Mesendoderm (in vitro differentiated cells): ENCODE measurements at regions not wholly inside any gene's neighbourhood (a gene's known extent, or its start where the extent isn't known, plus 50 kb on each side); places are given as distances from the start of the nearest gene placed in this dataset.
"Not testable (repeated sequence)": the region's sequence is repeated elsewhere in the genome, so short reads cannot be mapped to it uniquely, and the experiment has no call there.

Source experiments
- DNase-seq: peaks from one replicate; pipeline ENCODE4 v3.0.0; 2013
- H2AK5ac ChIP-seq: 2 replicates; pipeline ENCODE4 v1.6.1; 2013; ENCODE audit warnings: low read length, inconsistent platforms
- H2BK120ac ChIP-seq: 2 replicates; pipeline ENCODE4 v1.6.1; 2013; ENCODE audit warnings: low read depth, mild to moderate bottlenecking, low read length, moderate library complexity, mixed read lengths
- H2BK15ac ChIP-seq: replicated peaks from 2 replicates; pipeline ENCODE4 v1.6.1; 2013; ENCODE audit warnings: low read depth, mild to moderate bottlenecking, moderate library complexity
- H2BK5ac ChIP-seq: 2 replicates; pipeline ENCODE4 v1.6.1; 2013; ENCODE audit warnings: low read length, inconsistent platforms
- H3K18ac ChIP-seq: 2 replicates; pipeline ENCODE4 v1.6.1; 2013; ENCODE audit warnings: mild to moderate bottlenecking, low read length, mixed read lengths
- H3K23ac ChIP-seq: one replicate; pipeline ENCODE4 v1.6.1; 2013; ENCODE audit warnings: low read length
- H3K27ac ChIP-seq: 2 replicates; pipeline ENCODE4 v1.5.1; 2013; ENCODE audit warnings: low read depth, mild to moderate bottlenecking, inconsistent platforms, low read length, moderate library complexity
- H3K27me3 ChIP-seq: 2 replicates; pipeline ENCODE4 v1.6.1; 2013; ENCODE audit warnings: low read length, control low read depth, mild to moderate bottlenecking, inconsistent platforms; ENCODE audit not compliant: insufficient read depth, poor library complexity
- H3K36me3 ChIP-seq: 2 replicates; pipeline ENCODE4 v1.6.1; 2013; ENCODE audit warnings: low read length, inconsistent platforms; ENCODE audit not compliant: control insufficient read depth, insufficient read depth
- H3K4ac ChIP-seq: one replicate; pipeline ENCODE4 v1.6.1; 2013; ENCODE audit warnings: low read depth, mild to moderate bottlenecking, low read length, moderate library complexity
- H3K4me1 ChIP-seq: 2 replicates; pipeline ENCODE4 v1.6.1; 2013; ENCODE audit warnings: low read depth, low read length, inconsistent platforms; ENCODE audit not compliant: control insufficient read depth
- H3K4me2 ChIP-seq: 2 replicates; pipeline ENCODE4 v1.6.1; 2013; ENCODE audit warnings: low read length
- H3K4me3 ChIP-seq: 2 replicates; pipeline ENCODE4 v1.5.1; 2013; ENCODE audit warnings: mild to moderate bottlenecking, low read length
- H3K56ac ChIP-seq: one replicate; pipeline ENCODE4 v1.6.1; 2013; ENCODE audit warnings: low read length
- H3K79me1 ChIP-seq: 2 replicates; pipeline ENCODE4 v1.6.1; 2013; ENCODE audit warnings: low read length, inconsistent platforms
- H3K79me2 ChIP-seq: 2 replicates; pipeline ENCODE4 v1.6.1; 2013; ENCODE audit warnings: mild to moderate bottlenecking, low read length; ENCODE audit not compliant: control insufficient read depth, insufficient read depth
- H3K9ac ChIP-seq: 2 replicates; pipeline ENCODE4 v1.6.1; 2013; ENCODE audit warnings: low read length, inconsistent platforms
- H4K5ac ChIP-seq: one replicate; pipeline ENCODE4 v1.6.1; 2013; ENCODE audit warnings: low read length
- H4K8ac ChIP-seq: one replicate; pipeline ENCODE4 v1.6.1; 2013; ENCODE audit warnings: low read depth, mild to moderate bottlenecking, control low read depth, low read length, moderate library complexity
- WGBS: extraction: QIAGEN DNeasy Blood & Tissue Kit; methylation state at CpG from one replicate; pipeline ENCODE4 v1.1.7; 2013; ENCODE audit warnings: low lambda C conversion rate, missing lambda C conversion rate; ENCODE audit not compliant: insufficient coverage; ENCODE audit errors: extremely low coverage; 5-methylcytosine and 5-hydroxymethylcytosine counted together

GRCh38 chr9:91512235-91512634 lies 88.6 kb upstream of the NFIL3 start:
- not testable (repeated sequence) for H3K56ac ChIP-seq, H3K9ac ChIP-seq, H3K18ac ChIP-seq, H3K4ac ChIP-seq, H3K4me2 ChIP-seq, H2BK120ac ChIP-seq, H2BK15ac ChIP-seq, H3K36me3 ChIP-seq, DNase-seq, H3K23ac ChIP-seq, H4K8ac ChIP-seq, H3K4me1 ChIP-seq, H2BK5ac ChIP-seq, H3K79me1 ChIP-seq, H3K27ac ChIP-seq, H2AK5ac ChIP-seq, H3K79me2 ChIP-seq, H3K4me3 ChIP-seq, H4K5ac ChIP-seq, H3K27me3 ChIP-seq
- WGBS: no CpG with 5 or more reads among the region's 4 CpGs

GRCh38 chr9:91503673-91504081 lies 80.0 kb upstream of the NFIL3 start:
- no peaks in the 10 kb centered on the region for H3K79me1 ChIP-seq
- WGBS: no CpG with 5 or more reads among the region's 4 CpGs
- no peak overlapping the region for H3K9ac ChIP-seq
- H3K27me3 ChIP-seq: no peaks in the 10 kb centered on the region
- no peaks in the 10 kb centered on the region for H3K4me1 ChIP-seq
- no peak overlapping the region for H3K4ac ChIP-seq
- no peak overlapping the region for H2BK5ac ChIP-seq
- H2BK120ac ChIP-seq: no peak overlapping the region
- no peaks in the 10 kb centered on the region for H3K79me2 ChIP-seq
- no peak overlapping the region for H3K56ac ChIP-seq
- no peak overlapping the region for H4K5ac ChIP-seq
- no peak for DNase-seq
- H3K4me2 ChIP-seq: no peak overlapping the region
- H3K23ac ChIP-seq: no peak overlapping the region
- no peak overlapping the region for H3K4me3 ChIP-seq
- H3K18ac ChIP-seq: no peak overlapping the region
- H2BK15ac ChIP-seq: no peak overlapping the region
- no peaks in the 10 kb centered on the region for H3K36me3 ChIP-seq
- H2AK5ac ChIP-seq: no peak overlapping the region
- no peak overlapping the region for H4K8ac ChIP-seq
- H3K27ac ChIP-seq: no peak overlapping the region

- Histone ChIP-seq H3K9ac (no peak overlapping the region), H4K8ac (no peak overlapping the region), H2BK5ac (no peak overlapping the region), H3K27ac (no peak overlapping the region), H3K79me2 (no peaks in the 10 kb centered on the region), H2BK120ac (no peak overlapping the region), H3K18ac (no peak overlapping the region), H3K4me2 (no peak overlapping the region), H3K23ac (no peak overlapping the region), H3K79me1 (no peaks in the 10 kb centered on the region), H3K4me3 (no peak overlapping the region), H3K4ac (no peak overlapping the region), H4K5ac (no peak overlapping the region), H3K27me3 (no peaks in the 10 kb centered on the region), H3K4me1 (no peaks in the 10 kb centered on the region), H3K36me3 (no peaks in the 10 kb centered on the region), H3K56ac (no peak overlapping the region), H2AK5ac (no peak overlapping the region), H2BK15ac (no peak overlapping the region)
- DNase-seq: no peak
- WGBS: no CpG with 5 or more reads among the region's 12 CpGs
Observed at GRCh38 chr9:91502913-91503672, 79.5 kb upstream of the NFIL3 start.

GRCh38 chr9:91502475-91502874 lies 78.8 kb upstream of the NFIL3 start:
- no peak overlapping the region for H3K4ac ChIP-seq
- DNase-seq: no peak
- H3K4me3 ChIP-seq: no peak overlapping the region
- no peak overlapping the region for H3K27ac ChIP-seq
- no peak overlapping the region for H3K56ac ChIP-seq
- WGBS: no CpG with 5 or more reads among the region's 6 CpGs
- no peak overlapping the region for H2BK120ac ChIP-seq
- H3K18ac ChIP-seq: no peak overlapping the region
- no peak overlapping the region for H4K5ac ChIP-seq
- H3K36me3 ChIP-seq: no peaks in the 10 kb centered on the region
- no peak overlapping the region for H2AK5ac ChIP-seq
- H3K79me2 ChIP-seq: no peaks in the 10 kb centered on the region
- no peaks in the 10 kb centered on the region for H3K4me1 ChIP-seq
- no peak overlapping the region for H3K4me2 ChIP-seq
- H2BK15ac ChIP-seq: no peak overlapping the region
- no peak overlapping the region for H3K9ac ChIP-seq
- no peaks in the 10 kb centered on the region for H3K27me3 ChIP-seq
- no peak overlapping the region for H2BK5ac ChIP-seq
- H3K79me1 ChIP-seq: no peaks in the 10 kb centered on the region
- no peak overlapping the region for H3K23ac ChIP-seq
- no peak overlapping the region for H4K8ac ChIP-seq

GRCh38 chr9:91500509-91501014 lies 76.9 kb upstream of the NFIL3 start:
- no peak overlapping the region for H3K56ac ChIP-seq
- no peak overlapping the region for H2BK15ac ChIP-seq
- no peak overlapping the region for H2BK120ac ChIP-seq
- no peaks in the 10 kb centered on the region for H3K79me2 ChIP-seq
- no peak for DNase-seq
- no peak overlapping the region for H4K5ac ChIP-seq
- no peaks in the 10 kb centered on the region for H3K79me1 ChIP-seq
- no peak overlapping the region for H3K27ac ChIP-seq
- H3K27me3 ChIP-seq: no peaks in the 10 kb centered on the region
- no peak overlapping the region for H3K4me2 ChIP-seq
- H4K8ac ChIP-seq: no peak overlapping the region
- H3K18ac ChIP-seq: no peak overlapping the region
- H3K9ac ChIP-seq: no peak overlapping the region
- H3K4me3 ChIP-seq: no peak overlapping the region
- H3K4ac ChIP-seq: no peak overlapping the region
- WGBS: no CpG with 5 or more reads among the region's 9 CpGs
- no peak overlapping the region for H3K23ac ChIP-seq
- H3K4me1 ChIP-seq: no peaks in the 10 kb centered on the region
- H2AK5ac ChIP-seq: no peak overlapping the region
- no peaks in the 10 kb centered on the region for H3K36me3 ChIP-seq
- H2BK5ac ChIP-seq: no peak overlapping the region

- H2BK15ac ChIP-seq: no peak overlapping the region
- no peak overlapping the region for H3K4me3 ChIP-seq
- H3K27me3 ChIP-seq: no peaks in the 10 kb centered on the region
- no peak overlapping the region for H3K56ac ChIP-seq
- no peak overlapping the region for H2BK5ac ChIP-seq
- no peak overlapping the region for H2AK5ac ChIP-seq
- DNase-seq: no peak
- H3K4me2 ChIP-seq: no peak overlapping the region
- H4K8ac ChIP-seq: no peak overlapping the region
- H3K36me3 ChIP-seq: no peaks in the 10 kb centered on the region
- no peak overlapping the region for H4K5ac ChIP-seq
- H3K79me2 ChIP-seq: no peaks in the 10 kb centered on the region
- no peak overlapping the region for H3K23ac ChIP-seq
- no peak overlapping the region for H3K27ac ChIP-seq
- WGBS: no CpG with 5 or more reads among the region's 7 CpGs
- H3K18ac ChIP-seq: no peak overlapping the region
- no peaks in the 10 kb centered on the region for H3K4me1 ChIP-seq
- H2BK120ac ChIP-seq: no peak overlapping the region
- H3K79me1 ChIP-seq: no peaks in the 10 kb centered on the region
- no peak overlapping the region for H3K9ac ChIP-seq
- H3K4ac ChIP-seq: no peak overlapping the region
Observed at GRCh38 chr9:91496351-91496750, 72.7 kb upstream of the NFIL3 start.
